GM10248 (cell line): ENCODE measurements at regions not wholly inside any gene's neighbourhood (a gene's known extent, or its start where the extent isn't known, plus 50 kb on each side); places are given as distances from the start of the nearest gene placed in this dataset.
"Not testable (repeated sequence)": the region's sequence is repeated elsewhere in the genome, so short reads cannot be mapped to it uniquely, and the experiment has no call there.

ENCODE experiments used
- CTCF ChIA-PET: fragments of 300-600 bp; sonication (Branson Sonifier 250); formaldehyde crosslinking; extraction: SDS; loops from one replicate; lab custom pipeline; 2021; ENCODE audit warnings: antibody characterized with exemption; lab: Yijun Ruan, JAX
- POLR2A ChIA-PET: fragments of 350-650 bp; sonication (Branson Sonifier 250); formaldehyde crosslinking; extraction: SDS; loops from one replicate; lab custom pipeline; 2020; ENCODE audit warnings: antibody characterized with exemption; lab: Yijun Ruan, JAX
- DNase-seq: peaks from one replicate; pipeline ENCODE4 v3.0.0; 2012; ENCODE audit errors: extremely low spot score
- CTCF ChIP-seq: IDR thresholded peaks from 2 replicates; pipeline ENCODE4 v1.5.1; 2012; ENCODE audit warnings: mild to moderate bottlenecking, low read depth; ENCODE audit errors: extremely low read depth, missing control alignments, control extremely low read depth

- CTCF ChIA-PET, result no interaction called here
- no peak for TF ChIP-seq CTCF
- POLR2A ChIA-PET, result no interaction called here
- DNase-seq, result no peak
These were observed 459.6 kb downstream of the FRK start for GRCh38 chr6:115601064-115601463.

- TF ChIP-seq CTCF, result no peak
- DNase-seq, result no peak
- ChIA-PET POLR2A (no interaction called here), CTCF (no interaction called here)
These were observed 465.8 kb downstream of the FRK start for GRCh38 chr6:115594891-115595290.

- no peak for DNase-seq
- POLR2A ChIA-PET, result no interaction called here
- TF ChIP-seq CTCF, result no peak
- CTCF ChIA-PET, result no interaction called here
These were observed 468.7 kb downstream of the FRK start for GRCh38 chr6:115592025-115592424.

GRCh38 chr6:115589072-115589471 lies 471.6 kb downstream of the FRK start:
- CTCF ChIA-PET, POLR2A ChIA-PET, DNase-seq: not testable (repeated sequence)

GRCh38 chr6:115583290-115583689 lies 477.4 kb downstream of the FRK start:
- ChIA-PET POLR2A (no interaction called here), CTCF (no interaction called here)
- no peak for DNase-seq
- TF ChIP-seq CTCF, result no peak

- CTCF ChIA-PET, result no interaction called here
- POLR2A ChIA-PET, result no interaction called here
- DNase-seq, result no peak
- TF ChIP-seq CTCF, result no peak
These were observed 478.3 kb downstream of the FRK start for GRCh38 chr6:115582386-115582785.

GRCh38 chr6:115579565-115579964 lies 481.1 kb downstream of the FRK start:
- POLR2A ChIA-PET, CTCF ChIA-PET: not testable (repeated sequence)

GRCh38 chr6:115577270-115577669 lies 483.4 kb downstream of the FRK start:
- ChIA-PET CTCF (no interaction called here), POLR2A (no interaction called here)

More at GRCh38 chr6:115579565-115579964, 481.1 kb downstream of the FRK start:
- not testable (repeated sequence) for DNase-seq

More at GRCh38 chr6:115577270-115577669, 483.4 kb downstream of the FRK start:
- DNase-seq, result no peak
- no peak for TF ChIP-seq CTCF
